ENCODE measurements at regions not wholly inside any gene's neighbourhood (a gene's known extent, or its start where the extent isn't known, plus 50 kb on each side); places are given as distances from the start of the nearest gene placed in this dataset.
"Not testable (repeated sequence)": the region's sequence is repeated elsewhere in the genome, so short reads cannot be mapped to it uniquely, and the experiment has no call there.

- no peak for DNase-seq (ENCODE audit: low read depth)
These were observed 446.4 kb upstream of the CCNG1 start for GRCh38 chr5:162990856-162991497.

- no peak for DNase-seq (ENCODE audit: low read depth)
These were observed 441.8 kb upstream of the CCNG1 start for GRCh38 chr5:162995568-162995967.

GRCh38 chr5:162996053-162996452, 441.3 kb upstream of the CCNG1 start:
- DNase-seq (ENCODE audit: low read depth): no peak

GRCh38 chr5:163005949-163006348, 431.4 kb upstream of the CCNG1 start:
- DNase-seq (ENCODE audit: low read depth): no peak

GRCh38 chr5:163022582-163023128, 414.7 kb upstream of the CCNG1 start:
- no peak for DNase-seq (ENCODE audit: low read depth)

- no peak for DNase-seq (ENCODE audit: low read depth)
These were observed 413.5 kb upstream of the CCNG1 start for GRCh38 chr5:163023846-163024245.

GRCh38 chr5:163024936-163025335, 412.5 kb upstream of the CCNG1 start:
- no peak for DNase-seq (ENCODE audit: low read depth)

GRCh38 chr5:163033656-163034055, 403.7 kb upstream of the CCNG1 start:
- no peak for DNase-seq (ENCODE audit: low read depth)

- DNase-seq (ENCODE audit: low read depth): no peak
These were observed 396.1 kb upstream of the CCNG1 start for GRCh38 chr5:163041254-163041653.

GRCh38 chr5:163079618-163080017, 357.8 kb upstream of the CCNG1 start:
- DNase-seq (ENCODE audit: low read depth): no peak

- DNase-seq (ENCODE audit: low read depth): no peak
These were observed 348.2 kb upstream of the CCNG1 start for GRCh38 chr5:163089230-163089629.

- no peak for DNase-seq (ENCODE audit: low read depth)
These were observed 347.5 kb upstream of the CCNG1 start for GRCh38 chr5:163089926-163090325.

- DNase-seq (ENCODE audit: low read depth): no peak
These were observed 342.8 kb upstream of the CCNG1 start for GRCh38 chr5:163094492-163095180.

- DNase-seq (ENCODE audit: low read depth): no peak
These were observed 332.9 kb upstream of the CCNG1 start for GRCh38 chr5:163104464-163104863.

GRCh38 chr5:163105456-163105855, 331.9 kb upstream of the CCNG1 start:
- no peak for DNase-seq (ENCODE audit: low read depth)

- no peak for DNase-seq (ENCODE audit: low read depth)
These were observed 331.3 kb upstream of the CCNG1 start for GRCh38 chr5:163106098-163106497.

- DNase-seq (ENCODE audit: low read depth): no peak
These were observed 329.0 kb upstream of the CCNG1 start for GRCh38 chr5:163108351-163108750.

- no peak for DNase-seq (ENCODE audit: low read depth)
These were observed 322.4 kb upstream of the CCNG1 start for GRCh38 chr5:163115011-163115410.

- not testable (repeated sequence) for DNase-seq (ENCODE audit: low read depth)
These were observed 320.8 kb upstream of the CCNG1 start for GRCh38 chr5:163116618-163117017.

- DNase-seq (ENCODE audit: low read depth): no peak
These were observed 303.3 kb upstream of the CCNG1 start for GRCh38 chr5:163134061-163134460.

GRCh38 chr5:163135849-163136248, 301.5 kb upstream of the CCNG1 start:
- no peak for DNase-seq (ENCODE audit: low read depth)

- DNase-seq (ENCODE audit: low read depth): no peak
These were observed 275.9 kb upstream of the CCNG1 start for GRCh38 chr5:163161512-163161911.

- DNase-seq (ENCODE audit: low read depth): no peak
These were observed 274.8 kb upstream of the CCNG1 start for GRCh38 chr5:163162645-163163044.

- no peak for DNase-seq (ENCODE audit: low read depth)
These were observed 273.5 kb upstream of the CCNG1 start for GRCh38 chr5:163163858-163164257.

All from T follicular helper cell (primary cell).